IMR-90 (cell line): ENCODE measurements at regions not wholly inside any gene's neighbourhood (a gene's known extent, or its start where the extent isn't known, plus 50 kb on each side); places are given as distances from the start of the nearest gene placed in this dataset.

Experiments
- ATAC-seq: fragments of 200-7000 bp; cut with Tn5 transposase; 2 replicates; pipeline ENCODE4 v1.9.1; 2020; ENCODE audit warnings: low read depth, mild to moderate bottlenecking, moderate library complexity
- BruUV-seq: library from RNA; stranded (reverse); fragments of 400-500 nt; replicated peaks from 2 replicates; lab custom pipeline; 2021; lab: Mats Ljungman, UMichigan
- CTCF ChIA-PET: fragments of 300-600 bp; formaldehyde crosslinking; extraction: SDS; loops from one replicate; lab custom pipeline; 2021; ENCODE audit warnings: antibody characterized with exemption; lab: Yijun Ruan, JAX
- POLR2A ChIA-PET: fragments of 300-600 bp; sonication (Branson Sonifier 250); formaldehyde crosslinking; loops from one replicate; lab custom pipeline; 2022; ENCODE audit warnings: antibody characterized with exemption; ENCODE audit not compliant: unreplicated experiment; lab: Charles Lee
- DNase-seq: peaks from one replicate; pipeline ENCODE4 v3.0.0; 2013
- H2AFZ ChIP-seq: replicated peaks from 2 replicates; pipeline ENCODE3; 2013; ENCODE audit warnings: low read length, mild to moderate bottlenecking; ENCODE audit not compliant: poor library complexity
- H2AK5ac ChIP-seq: 2 replicates; pipeline ENCODE4 v1.6.1; 2013; ENCODE audit warnings: low read depth, low read length, inconsistent platforms
- H2AK9ac ChIP-seq: replicated peaks from 2 replicates; pipeline ENCODE3; 2013; ENCODE audit warnings: mild to moderate bottlenecking, low read depth, low read length, moderate library complexity; ENCODE audit not compliant: poor library complexity
- H2BK120ac ChIP-seq: 2 replicates; pipeline ENCODE4 v1.6.1; 2013; ENCODE audit warnings: low read depth, low read length, inconsistent platforms
- H2BK15ac ChIP-seq: 3 replicates; pipeline ENCODE4 v1.6.1; 2013; ENCODE audit warnings: low read depth, low read length, inconsistent platforms
- H2BK20ac ChIP-seq: 2 replicates; pipeline ENCODE4 v1.6.1; 2013; ENCODE audit warnings: low read depth, mild to moderate bottlenecking, inconsistent platforms, low read length, moderate library complexity
- H2BK5ac ChIP-seq: 2 replicates; pipeline ENCODE4 v1.6.1; 2013; ENCODE audit warnings: mild to moderate bottlenecking, low read depth, low read length, inconsistent platforms; ENCODE audit not compliant: poor library complexity, severe bottlenecking
- H3K14ac ChIP-seq: replicated peaks from 2 replicates; pipeline ENCODE4 v1.6.1; 2013; ENCODE audit warnings: low read depth, low read length, inconsistent platforms
- H3K18ac ChIP-seq: 2 replicates; pipeline ENCODE4 v1.6.1; 2013; ENCODE audit warnings: low read depth, low read length, control low read depth
- H3K23ac ChIP-seq: 2 replicates; pipeline ENCODE4 v1.6.1; 2013; ENCODE audit warnings: low read depth, low read length, inconsistent platforms
- H3K27ac ChIP-seq: 2 replicates; pipeline ENCODE4 v1.5.1; 2013; ENCODE audit warnings: mild to moderate bottlenecking, control low read depth, low read length; ENCODE audit not compliant: insufficient read depth
- H3K27me3 ChIP-seq: 2 replicates; pipeline ENCODE4 v1.6.1; 2013; ENCODE audit warnings: low read length; ENCODE audit not compliant: control insufficient read depth, insufficient read depth
- H3K36me3 ChIP-seq: 2 replicates; pipeline ENCODE4 v1.6.1; 2013; ENCODE audit warnings: low read length, mixed read lengths; ENCODE audit not compliant: control insufficient read depth, insufficient read depth
- H3K4ac ChIP-seq: 2 replicates; pipeline ENCODE4 v1.6.1; 2013; ENCODE audit warnings: low read depth, low read length, inconsistent platforms
- H3K4me1 ChIP-seq: 2 replicates; pipeline ENCODE4 v1.6.1; 2013; ENCODE audit warnings: low read length, mixed read lengths; ENCODE audit not compliant: control insufficient read depth, insufficient read depth
- H3K4me2 ChIP-seq: 2 replicates; pipeline ENCODE4 v1.6.1; 2013; ENCODE audit warnings: low read depth, mild to moderate bottlenecking, control low read depth, low read length, moderate library complexity
- H3K4me3 ChIP-seq: 2 replicates; pipeline ENCODE4 v1.5.1; 2013; ENCODE audit warnings: low read depth, mild to moderate bottlenecking, control low read depth, low read length, moderate library complexity; ENCODE audit not compliant: insufficient read depth
- H3K56ac ChIP-seq: 2 replicates; pipeline ENCODE4 v1.6.1; 2013; ENCODE audit warnings: low read length, inconsistent platforms; ENCODE audit not compliant: insufficient read depth; ENCODE audit errors: extremely low read depth
- H3K79me1 ChIP-seq, 2 experiments: 2 replicates each; pipeline ENCODE4 v1.6.1; 2013; ENCODE audit warnings: low read length in 2 of 2, inconsistent platforms in 1 of 2, low read depth in 1 of 2
- H3K9ac ChIP-seq: 2 replicates; pipeline ENCODE4 v1.6.1; 2013; ENCODE audit warnings: low read depth, low read length, control low read depth
- H3K9me1 ChIP-seq: 2 replicates; pipeline ENCODE4 v1.6.1; 2013; ENCODE audit warnings: low read length, inconsistent platforms; ENCODE audit not compliant: insufficient read depth
- H3K9me3 ChIP-seq: 2 replicates; pipeline ENCODE4 v1.6.1; 2013; ENCODE audit warnings: low read length; ENCODE audit not compliant: control insufficient read depth, insufficient read depth
- H4K20me1 ChIP-seq: 2 replicates; pipeline ENCODE4 v1.6.1; 2013; ENCODE audit warnings: low read length, inconsistent platforms; ENCODE audit not compliant: insufficient read depth
- H4K5ac ChIP-seq: 2 replicates; pipeline ENCODE4 v1.6.1; 2013; ENCODE audit warnings: mild to moderate bottlenecking, low read depth, low read length, control low read depth
- H4K8ac ChIP-seq, 2 experiments: 2 replicates each; pipeline ENCODE4 v1.6.1; 2013; ENCODE audit warnings: low read depth in 2 of 2, low read length in 2 of 2, control low read depth in 1 of 2, inconsistent platforms in 1 of 2
- H4K91ac ChIP-seq: 2 replicates; pipeline ENCODE4 v1.6.1; 2013; ENCODE audit warnings: low read depth, low read length, inconsistent platforms; ENCODE audit not compliant: insufficient read depth
- BHLHE40 ChIP-seq: fragments of 150-350 bp; IDR thresholded peaks from 2 replicates; pipeline ENCODE4 v1.6.1; 2016; ENCODE audit warnings: mild to moderate bottlenecking, low read depth, low read length
- CEBPB ChIP-seq: IDR thresholded peaks from 2 replicates; pipeline ENCODE4 v1.6.1; 2012; ENCODE audit warnings: low read depth, low read length, improper control_type of control experiment
- CHD1 ChIP-seq: IDR thresholded peaks from 2 replicates; pipeline ENCODE4 v1.6.1; 2012; ENCODE audit warnings: low read depth, low read length, improper control_type of control experiment
- FOS ChIP-seq: fragments of 150-350 bp; IDR thresholded peaks from 2 replicates; pipeline ENCODE4 v1.6.1; 2016; ENCODE audit warnings: low read depth, low read length
- MAFK ChIP-seq: IDR thresholded peaks from 2 replicates; pipeline ENCODE4 v1.6.1; 2012; ENCODE audit warnings: low read depth, low read length, improper control_type of control experiment
- MAZ ChIP-seq: IDR thresholded peaks from 2 replicates; pipeline ENCODE4 v1.6.1; 2012; ENCODE audit warnings: low read depth, mild to moderate bottlenecking, low read length, improper control_type of control experiment, moderate library complexity, borderline replicate concordance
- MXI1 ChIP-seq: IDR thresholded peaks from 2 replicates; pipeline ENCODE4 v1.6.1; 2012; ENCODE audit warnings: low read depth, mild to moderate bottlenecking, low read length, moderate library complexity, borderline replicate concordance
- NFE2L2 ChIP-seq: fragments of 150-350 bp; IDR thresholded peaks from 2 replicates; pipeline ENCODE4 v1.6.1; 2016; ENCODE audit warnings: low read depth, mild to moderate bottlenecking, low read length
- POLR2A ChIP-seq: IDR thresholded peaks from 2 replicates; pipeline ENCODE4 v1.6.1; 2012; ENCODE audit warnings: mild to moderate bottlenecking, low read depth, low read length
- RAD21 ChIP-seq: IDR thresholded peaks from 2 replicates; pipeline ENCODE4 v1.6.1; 2012; ENCODE audit warnings: low read length, improper control_type of control experiment
- RCOR1 ChIP-seq: IDR thresholded peaks from 2 replicates; pipeline ENCODE4 v1.6.1; 2012; ENCODE audit warnings: mild to moderate bottlenecking, low read length, improper control_type of control experiment; ENCODE audit not compliant: insufficient replicate concordance
- RFX5 ChIP-seq: IDR thresholded peaks from 2 replicates; pipeline ENCODE4 v1.8.0; 2012; ENCODE audit warnings: low read depth, mild to moderate bottlenecking, low read length, moderate library complexity
- SMC3 ChIP-seq: fragments of 150-350 bp; IDR thresholded peaks from 2 replicates; pipeline ENCODE4 v1.6.1; 2016; ENCODE audit warnings: low read depth, mild to moderate bottlenecking, antibody characterized with exemption, low read length, moderate library complexity
- WGBS, 2 experiments: methylation state at CpG; one replicate each; pipeline versions ENCODE4 v1.1.5 to v1.1.7; 2013; ENCODE audit warnings: missing lambda C conversion rate in 2 of 2; ENCODE audit not compliant: insufficient read length in 1 of 2; ENCODE audit errors: extremely low coverage in 2 of 2; 5-methylcytosine and 5-hydroxymethylcytosine counted together
- dilution Hi-C: fragments of 300-500 bp; cut with HindIII; formaldehyde crosslinking; loops from one replicate; pipeline ENCODE4 v1.14.3; 2018; ENCODE audit warnings: low sequenced_read_pairs; ENCODE audit not compliant: unreplicated experiment
- in situ Hi-C: fragments of 300-500 bp; cut with MboI; formaldehyde crosslinking; loops from 3 replicates; pipeline ENCODE4 v1.14.3; 2019; ENCODE audit warnings: low sequenced_read_pairs, inconsistent platforms, mixed read lengths
- intact Hi-C: fragments of 100-400 bp; cut with micrococcal nuclease; formaldehyde crosslinking; loops from 2 replicates; pipeline ENCODE4 v1.10.0; 2022
- TF ChIP-seq, protein P1 (sequence below): fragments of 150-350 bp; IDR thresholded peaks from 2 replicates; pipeline ENCODE4 v1.6.1; 2017; ENCODE audit warnings: mild to moderate bottlenecking, antibody characterized with exemption, low read length, low read depth
- TF ChIP-seq, protein P2 (sequence below): fragments of 150-350 bp; IDR thresholded peaks from 2 replicates; pipeline ENCODE4 v1.6.1; 2016; ENCODE audit warnings: low read depth, mild to moderate bottlenecking, low read length, moderate library complexity, borderline replicate concordance
- TF ChIP-seq, protein P3 (sequence below): conservative IDR thresholded peaks from 2 replicates; pipeline ENCODE4 v1.5.1; 2012; ENCODE audit warnings: mild to moderate bottlenecking, low read depth, low read length, improper control_type of control experiment

DNA sequence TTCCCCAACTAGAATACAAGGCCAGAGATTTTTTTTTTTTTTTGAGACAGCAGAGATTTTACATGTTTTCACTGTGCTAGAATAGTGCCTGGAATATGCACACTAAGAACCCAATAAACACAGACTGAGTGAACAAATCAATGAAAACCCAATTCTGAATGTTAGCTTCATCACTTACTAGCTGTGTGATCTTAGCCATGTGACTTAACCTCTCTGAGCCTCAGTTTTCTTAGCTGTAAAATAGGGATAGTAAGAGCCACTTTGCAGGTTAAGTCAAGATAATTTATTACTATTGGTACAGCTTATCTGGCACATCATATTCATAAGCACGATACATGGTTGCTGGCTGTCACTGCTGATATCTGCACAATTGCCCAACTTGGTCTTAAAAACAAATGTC lies 140.6 kb downstream of the EN1 start:
- H3K18ac ChIP-seq, result no peak overlapping the region
- no peak overlapping the region for H2BK5ac ChIP-seq
- no peak overlapping the region for H3K56ac ChIP-seq
- H3K36me3 ChIP-seq, result no peaks in the 10 kb centered on the region
- H3K4ac ChIP-seq, result no peak overlapping the region
- peaks cover 11% of the 10 kb centered on the region for H3K27me3 ChIP-seq
- H2AK9ac ChIP-seq, result no peak overlapping the region
- ATAC-seq (no peak), DNase-seq (no peak)
- in situ Hi-C loops (no loop called here), intact Hi-C loops (no loop called here), dilution Hi-C loops (no loop called here)
- ChIA-PET CTCF (no interaction called here), POLR2A (no interaction called here)
- no peak overlapping the region for H3K9ac ChIP-seq
- no peak overlapping the region for H3K4me3 ChIP-seq
- no peak overlapping the region for H3K27ac ChIP-seq
- H3K23ac ChIP-seq, result no peak overlapping the region
- H3K4me1 ChIP-seq, result no peaks in the 10 kb centered on the region
- no TSS peak for BruUV-seq
- no peaks in the 10 kb centered on the region for H3K9me3 ChIP-seq
- H2BK20ac ChIP-seq, result no peak overlapping the region
- no peak overlapping the region for H4K5ac ChIP-seq
- no peak overlapping the region for H2BK15ac ChIP-seq
- no peaks in the 10 kb centered on the region for H3K79me1 ChIP-seq
- TF ChIP-seq, protein P1, sequence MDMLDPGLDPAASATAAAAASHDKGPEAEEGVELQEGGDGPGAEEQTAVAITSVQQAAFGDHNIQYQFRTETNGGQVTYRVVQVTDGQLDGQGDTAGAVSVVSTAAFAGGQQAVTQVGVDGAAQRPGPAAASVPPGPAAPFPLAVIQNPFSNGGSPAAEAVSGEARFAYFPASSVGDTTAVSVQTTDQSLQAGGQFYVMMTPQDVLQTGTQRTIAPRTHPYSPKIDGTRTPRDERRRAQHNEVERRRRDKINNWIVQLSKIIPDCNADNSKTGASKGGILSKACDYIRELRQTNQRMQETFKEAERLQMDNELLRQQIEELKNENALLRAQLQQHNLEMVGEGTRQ, result no peak
- TF ChIP-seq BHLHE40 (no peak), CEBPB (no peak), POLR2A (no peak), MAZ (no peak), NFE2L2 (no peak), FOS (no peak), RCOR1 (no peak), RFX5 (no peak), RAD21 (no peak), MAFK (no peak), CHD1 (no peak), MXI1 (no peak), SMC3 (no peak)
- TF ChIP-seq, protein P2, sequence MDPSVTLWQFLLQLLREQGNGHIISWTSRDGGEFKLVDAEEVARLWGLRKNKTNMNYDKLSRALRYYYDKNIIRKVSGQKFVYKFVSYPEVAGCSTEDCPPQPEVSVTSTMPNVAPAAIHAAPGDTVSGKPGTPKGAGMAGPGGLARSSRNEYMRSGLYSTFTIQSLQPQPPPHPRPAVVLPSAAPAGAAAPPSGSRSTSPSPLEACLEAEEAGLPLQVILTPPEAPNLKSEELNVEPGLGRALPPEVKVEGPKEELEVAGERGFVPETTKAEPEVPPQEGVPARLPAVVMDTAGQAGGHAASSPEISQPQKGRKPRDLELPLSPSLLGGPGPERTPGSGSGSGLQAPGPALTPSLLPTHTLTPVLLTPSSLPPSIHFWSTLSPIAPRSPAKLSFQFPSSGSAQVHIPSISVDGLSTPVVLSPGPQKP, result no peak
- TF ChIP-seq, protein P3, sequence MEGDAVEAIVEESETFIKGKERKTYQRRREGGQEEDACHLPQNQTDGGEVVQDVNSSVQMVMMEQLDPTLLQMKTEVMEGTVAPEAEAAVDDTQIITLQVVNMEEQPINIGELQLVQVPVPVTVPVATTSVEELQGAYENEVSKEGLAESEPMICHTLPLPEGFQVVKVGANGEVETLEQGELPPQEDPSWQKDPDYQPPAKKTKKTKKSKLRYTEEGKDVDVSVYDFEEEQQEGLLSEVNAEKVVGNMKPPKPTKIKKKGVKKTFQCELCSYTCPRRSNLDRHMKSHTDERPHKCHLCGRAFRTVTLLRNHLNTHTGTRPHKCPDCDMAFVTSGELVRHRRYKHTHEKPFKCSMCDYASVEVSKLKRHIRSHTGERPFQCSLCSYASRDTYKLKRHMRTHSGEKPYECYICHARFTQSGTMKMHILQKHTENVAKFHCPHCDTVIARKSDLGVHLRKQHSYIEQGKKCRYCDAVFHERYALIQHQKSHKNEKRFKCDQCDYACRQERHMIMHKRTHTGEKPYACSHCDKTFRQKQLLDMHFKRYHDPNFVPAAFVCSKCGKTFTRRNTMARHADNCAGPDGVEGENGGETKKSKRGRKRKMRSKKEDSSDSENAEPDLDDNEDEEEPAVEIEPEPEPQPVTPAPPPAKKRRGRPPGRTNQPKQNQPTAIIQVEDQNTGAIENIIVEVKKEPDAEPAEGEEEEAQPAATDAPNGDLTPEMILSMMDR, result no peak
- H4K8ac ChIP-seq, result no peak overlapping the region
- no CpG with 5 or more reads among the region's 1 CpG for WGBS, 2 experiments
- no peak overlapping the region for H4K91ac ChIP-seq
- no peaks in the 10 kb centered on the region for H4K20me1 ChIP-seq
- no peak overlapping the region for H3K14ac ChIP-seq
- H3K4me2 ChIP-seq, result no peak overlapping the region
- H3K9me1 ChIP-seq, result no peaks in the 10 kb centered on the region
- H2AFZ ChIP-seq, result no peak overlapping the region
- no peak overlapping the region for H2BK120ac ChIP-seq
- H2AK5ac ChIP-seq, result no peak overlapping the region
